NB4 (cell line): ENCODE measurements at regions not wholly inside any gene's neighbourhood (a gene's known extent, or its start where the extent isn't known, plus 50 kb on each side); places are given as distances from the start of the nearest gene placed in this dataset.

Experiments
- DNase-seq: peaks from one replicate; pipeline ENCODE4 v3.0.0; 2010; ENCODE audit warnings: low read depth
- H3K4me3 ChIP-seq: one replicate; pipeline ENCODE4 v1.5.1; 2011; ENCODE audit warnings: mild to moderate bottlenecking, low read depth, low read length, moderate library complexity
- MAX ChIP-seq: IDR thresholded peaks from 2 replicates; pipeline ENCODE4 v1.6.1; 2011; ENCODE audit warnings: low read depth, low read length
- MYC ChIP-seq: IDR thresholded peaks from 2 replicates; pipeline ENCODE4 v1.6.1; 2011; ENCODE audit warnings: low read depth, low read length
- POLR2A ChIP-seq: IDR thresholded peaks from 2 replicates; pipeline ENCODE4 v1.6.1; 2011; ENCODE audit warnings: mild to moderate bottlenecking; ENCODE audit not compliant: insufficient read length; ENCODE audit errors: extremely low read depth
- TF ChIP-seq, protein P1 (sequence below): IDR thresholded peaks from one replicate; pipeline ENCODE4 v1.5.1; 2012; ENCODE audit warnings: low read depth, low read length

GRCh38 chr14:30482276-30482675, 76.7 kb upstream of the G2E3 start:
- no peak overlapping the region for H3K4me3 ChIP-seq
- no peak for DNase-seq
- TF ChIP-seq, protein P1, sequence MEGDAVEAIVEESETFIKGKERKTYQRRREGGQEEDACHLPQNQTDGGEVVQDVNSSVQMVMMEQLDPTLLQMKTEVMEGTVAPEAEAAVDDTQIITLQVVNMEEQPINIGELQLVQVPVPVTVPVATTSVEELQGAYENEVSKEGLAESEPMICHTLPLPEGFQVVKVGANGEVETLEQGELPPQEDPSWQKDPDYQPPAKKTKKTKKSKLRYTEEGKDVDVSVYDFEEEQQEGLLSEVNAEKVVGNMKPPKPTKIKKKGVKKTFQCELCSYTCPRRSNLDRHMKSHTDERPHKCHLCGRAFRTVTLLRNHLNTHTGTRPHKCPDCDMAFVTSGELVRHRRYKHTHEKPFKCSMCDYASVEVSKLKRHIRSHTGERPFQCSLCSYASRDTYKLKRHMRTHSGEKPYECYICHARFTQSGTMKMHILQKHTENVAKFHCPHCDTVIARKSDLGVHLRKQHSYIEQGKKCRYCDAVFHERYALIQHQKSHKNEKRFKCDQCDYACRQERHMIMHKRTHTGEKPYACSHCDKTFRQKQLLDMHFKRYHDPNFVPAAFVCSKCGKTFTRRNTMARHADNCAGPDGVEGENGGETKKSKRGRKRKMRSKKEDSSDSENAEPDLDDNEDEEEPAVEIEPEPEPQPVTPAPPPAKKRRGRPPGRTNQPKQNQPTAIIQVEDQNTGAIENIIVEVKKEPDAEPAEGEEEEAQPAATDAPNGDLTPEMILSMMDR = no peak
- TF ChIP-seq MAX = no peak
- TF ChIP-seq MYC = no peak
- no peak for TF ChIP-seq POLR2A

GRCh38 chr14:30484201-30484600, 74.8 kb upstream of the G2E3 start:
- no peak overlapping the region for H3K4me3 ChIP-seq
- TF ChIP-seq MAX (no peak), POLR2A (no peak), MYC (no peak)
- TF ChIP-seq, protein P1 = no peak
- no peak for DNase-seq

DNA sequence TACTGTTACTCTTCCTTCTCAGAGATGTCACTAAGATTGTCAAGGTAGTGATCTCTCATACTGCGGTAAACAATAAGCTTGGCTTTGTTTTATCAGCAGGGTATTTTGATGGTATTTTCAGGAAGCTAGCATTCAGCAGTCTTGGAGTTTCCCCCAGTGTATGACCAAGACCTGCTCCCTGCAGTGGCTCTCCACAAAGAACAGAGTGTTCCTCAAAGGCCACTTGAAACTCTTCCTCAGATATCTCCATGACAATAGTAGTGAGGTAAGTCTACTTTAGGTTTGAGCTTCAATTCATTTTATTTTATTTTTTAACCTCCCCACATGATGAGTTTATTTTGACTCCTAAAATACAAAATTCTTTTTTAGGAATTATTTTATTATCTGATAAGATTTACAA, 74.0 kb upstream of the G2E3 start:
- TF ChIP-seq MYC (no peak), MAX (no peak), POLR2A (no peak)
- TF ChIP-seq, protein P1 = no peak
- no peak for DNase-seq
- H3K4me3 ChIP-seq = no peak overlapping the region

GRCh38 chr14:30496852-30497251, 62.1 kb upstream of the G2E3 start:
- TF ChIP-seq MYC (no peak), MAX (no peak), POLR2A (no peak)
- TF ChIP-seq, protein P1 = no peak
- no peak overlapping the region for H3K4me3 ChIP-seq
- DNase-seq = no peak

DNA sequence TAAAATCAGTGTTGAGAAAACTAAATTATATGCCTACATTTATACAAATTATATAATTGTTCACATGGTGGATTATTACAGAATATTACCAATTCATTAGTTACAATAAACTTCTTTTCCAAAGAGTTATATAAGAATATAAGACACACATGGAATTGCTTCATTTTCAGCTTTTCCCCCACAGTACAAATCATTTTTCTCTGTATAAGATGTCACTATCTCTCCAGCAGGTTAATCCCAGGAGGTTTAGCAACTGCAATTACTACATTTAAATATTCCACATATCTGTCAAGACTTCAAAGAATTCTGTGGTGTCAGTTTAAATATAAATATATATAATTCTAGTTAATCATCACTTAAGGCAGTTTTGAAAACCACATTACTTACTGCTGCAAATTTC, 59.6 kb upstream of the G2E3 start:
- no peak overlapping the region for H3K4me3 ChIP-seq
- DNase-seq = no peak
- no peak for TF ChIP-seq POLR2A
- TF ChIP-seq, protein P1 = no peak

- DNase-seq = no peak
- TF ChIP-seq MYC (no peak), POLR2A (no peak), MAX (no peak)
- no peak overlapping the region for H3K4me3 ChIP-seq
These were observed 58.7 kb upstream of the G2E3 start for GRCh38 chr14:30500222-30500621.
